ENCODE measurements at regions not wholly inside any gene's neighbourhood (a gene's known extent, or its start where the extent isn't known, plus 50 kb on each side); places are given as distances from the start of the nearest gene placed in this dataset.

- no peak for TF ChIP-seq ZNF26 (tag by site-specific recombination; IDR thresholded peaks at IDR 0.05)
- no peak for TF ChIP-seq ZNF404 (tag by site-specific recombination; IDR thresholded peaks at IDR 0.05)
- no peak for TF ChIP-seq GLIS1 (tag by site-specific recombination; IDR thresholded peaks at IDR 0.05)
- no peak for TF ChIP-seq ZNF558 (tag by site-specific recombination; IDR thresholded peaks at IDR 0.05)
These were observed 88.3 kb upstream of the SLC44A3 start (continued) for GRCh38 chr1:94731891-94732290.

- peaks cover 10% of the 10 kb centered on the region for H3K4me1 ChIP-seq (ENCODE audit: control insufficient read depth, insufficient read depth, low read length)
- POLR2A ChIA-PET = no interaction called here
- H3K27ac ChIP-seq (ENCODE audit: extremely low read depth, low read depth, low read length) = no peak overlapping the region
- no peak for TF ChIP-seq ZNF561 (tag by site-specific recombination; IDR thresholded peaks at IDR 0.05; ENCODE audit: borderline replicate concordance)
- no peak for TF ChIP-seq ZSCAN16 (tag by site-specific recombination; IDR thresholded peaks at IDR 0.05)
- no peak for TF ChIP-seq BCL6B (tag by site-specific recombination; IDR thresholded peaks at IDR 0.05)
- no peak for TF ChIP-seq ZNF26 (tag by site-specific recombination; IDR thresholded peaks at IDR 0.05)
- TF ChIP-seq ZNF169 (tag by site-specific recombination; IDR thresholded peaks at IDR 0.05) = no peak
- TF ChIP-seq RBAK (tag by site-specific recombination; IDR thresholded peaks at IDR 0.05) = no peak
- TF ChIP-seq ZFHX2 (tag by site-specific recombination; conservative IDR thresholded peaks at IDR 0.05) = no peak
- TF ChIP-seq ZNF148 (tag by site-specific recombination; IDR thresholded peaks at IDR 0.05; ENCODE audit: borderline replicate concordance) = no peak
- no peak for TF ChIP-seq ZNF114 (tag by site-specific recombination; IDR thresholded peaks at IDR 0.05)
- no peak for TF ChIP-seq BCL11A (tag by site-specific recombination; IDR thresholded peaks at IDR 0.05; ENCODE audit: low read depth)
- TF ChIP-seq ZSCAN23 (tag by site-specific recombination; IDR thresholded peaks at IDR 0.05) = no peak
- no peak for TF ChIP-seq ZNF626 (tag by site-specific recombination; IDR thresholded peaks at IDR 0.05)
- no peak for TF ChIP-seq ZNF280D (tag by site-specific recombination; IDR thresholded peaks at IDR 0.05)
- no peak for TF ChIP-seq ZNF707 (tag by site-specific recombination; IDR thresholded peaks at IDR 0.05)
- no peak for TF ChIP-seq PBX3 (CRISPR knock-in tag; IDR thresholded peaks at IDR 0.05)
- no peaks in the 10 kb centered on the region for H3K9me3 ChIP-seq (ENCODE audit: control insufficient read depth, insufficient read depth, low read depth, low read length)
- CTCF ChIA-PET = interaction anchor here (0.7 kb wide), 1 partner anchor 9 kb away, joined by 3 read pairs; no protein-coding TSS in a partner anchor
- no peak overlapping the region for H3K4me3 ChIP-seq (ENCODE audit: low read depth, low read length)
- no peaks in the 10 kb centered on the region for H3K36me3 ChIP-seq (ENCODE audit: control insufficient read depth in 2 of 2, insufficient read depth in 1 of 2, low read length in 2 of 2)
These were observed 89.7 kb upstream of the SLC44A3 start for GRCh38 chr1:94730450-94730849.
